Endothelial cell of umbilical vein (primary cell): ENCODE measurements at regions not wholly inside any gene's neighbourhood (a gene's known extent, or its start where the extent isn't known, plus 50 kb on each side); places are given as distances from the start of the nearest gene placed in this dataset.

Experiments
- BruUV-seq: library from RNA; stranded (reverse); fragments of 400-500 nt; replicated peaks from 2 replicates; lab custom pipeline; 2021; lab: Mats Ljungman, UMichigan
- CTCF ChIA-PET: fragments of 300-600, 350-600 bp; sonication (Branson Sonifier 250); formaldehyde crosslinking; loops from one replicate; lab custom pipeline; 2021; ENCODE audit warnings: antibody characterized with exemption, inconsistent platforms; lab: Charles Lee
- POLR2A ChIA-PET: fragments of 300-600, 350-600 bp; sonication (Branson Sonifier 250); formaldehyde crosslinking; loops from one replicate; lab custom pipeline; 2021; ENCODE audit warnings: antibody characterized with exemption, inconsistent platforms; lab: Charles Lee
- DNase-seq: peaks from one replicate; pipeline ENCODE4 v3.0.0-alpha.2; 2011; ENCODE audit warnings: low read depth, low spot score
- FAIRE-seq: peaks from 2 replicates; lab custom pipeline; 2011; peaks lifted over from hg19 to GRCh38; lab: Jason Lieb, UNC
- H2AFZ ChIP-seq: 2 replicates; pipeline ENCODE4 v1.6.0; 2012; ENCODE audit warnings: low read depth, low read length, control low read depth, inconsistent platforms
- H3K27ac ChIP-seq: 2 replicates; pipeline ENCODE4 v1.5.1; 2011; ENCODE audit warnings: low read depth, mild to moderate bottlenecking, control low read depth, low read length, moderate library complexity; ENCODE audit not compliant: insufficient read depth
- H3K27me3 ChIP-seq, 2 experiments: 2 replicates each; pipeline versions ENCODE4 v1.6.0 to v1.6.1; 2011; ENCODE audit warnings: low read length in 2 of 2, mixed read lengths in 1 of 2; ENCODE audit not compliant: control insufficient read depth in 2 of 2, insufficient read depth in 2 of 2
- H3K36me3 ChIP-seq, 2 experiments: 2 replicates in 1 of 2; 3 replicates in 1 of 2; pipeline ENCODE4 v1.5.1; 2011; ENCODE audit warnings: low read length in 2 of 2, mild to moderate bottlenecking in 1 of 2, moderate library complexity in 1 of 2; ENCODE audit not compliant: control insufficient read depth in 2 of 2, insufficient read depth in 2 of 2; ENCODE audit errors: extremely low read depth in 1 of 2
- H3K4me1 ChIP-seq: 3 replicates; pipeline ENCODE4 v1.5.1; 2011; ENCODE audit warnings: mild to moderate bottlenecking, low read length; ENCODE audit not compliant: control insufficient read depth, insufficient read depth; ENCODE audit errors: extremely low read depth
- H3K4me2 ChIP-seq: 2 replicates; pipeline ENCODE4 v1.6.1; 2011; ENCODE audit warnings: low read length, control low read depth, mixed read lengths; ENCODE audit not compliant: insufficient read depth
- H3K4me3 ChIP-seq, 3 experiments: fragments of 200-600 bp in 1 of 3; sonication (generic), shearing (Covaris generic) in 1 of 3; replicated peaks in 1 of 3; 2 replicates each; pipeline ENCODE4 v1.5.1; 2011 to 2016; ENCODE audit warnings: control low read depth in 3 of 3, low read length in 3 of 3, mild to moderate bottlenecking in 2 of 3, inconsistent platforms in 1 of 3, low read depth in 1 of 3, moderate library complexity in 1 of 3; ENCODE audit not compliant: insufficient read depth in 1 of 3
- H3K79me2 ChIP-seq: 2 replicates; pipeline ENCODE4 v1.6.0; 2012; ENCODE audit warnings: low read length, inconsistent platforms; ENCODE audit not compliant: control insufficient read depth, insufficient read depth
- H3K9ac ChIP-seq: replicated peaks from 2 replicates; pipeline ENCODE3; 2011; ENCODE audit warnings: low read length, control low read depth; ENCODE audit not compliant: insufficient read depth; ENCODE audit errors: extremely low read depth
- H3K9me1 ChIP-seq: replicated peaks from 3 replicates; pipeline ENCODE4 v1.6.0; 2011; ENCODE audit warnings: mild to moderate bottlenecking, low read length; ENCODE audit not compliant: control insufficient read depth, insufficient read depth; ENCODE audit errors: extremely low read depth
- H3K9me3 ChIP-seq: replicated peaks from 2 replicates; pipeline ENCODE4 v1.5.1; 2012; ENCODE audit warnings: low read length, inconsistent platforms; ENCODE audit not compliant: control insufficient read depth, insufficient read depth
- H4K20me1 ChIP-seq: replicated peaks from 2 replicates; pipeline ENCODE3; 2011; ENCODE audit warnings: mild to moderate bottlenecking, low read length; ENCODE audit not compliant: control insufficient read depth, insufficient read depth; ENCODE audit errors: extremely low read depth
- CTCF ChIP-seq, 2 donors: IDR thresholded peaks; 1 replicate in 1 of 2; 2 replicates in 1 of 2; pipeline ENCODE4 v1.5.1; 2011; ENCODE audit warnings: low read length in 2 of 2, mild to moderate bottlenecking in 2 of 2, moderate library complexity in 2 of 2, control low read depth in 1 of 2, inconsistent platforms in 1 of 2, low read depth in 1 of 2; ENCODE audit not compliant: insufficient read depth in 1 of 2; ENCODE audit errors: extremely low read depth in 1 of 2
- EZH2 ChIP-seq: IDR thresholded peaks from 2 replicates; pipeline ENCODE4 v1.6.1; 2012; ENCODE audit warnings: borderline replicate concordance, low read depth, mild to moderate bottlenecking, moderate library complexity, low read length, inconsistent platforms; ENCODE audit not compliant: severe bottlenecking
- FOS ChIP-seq: IDR thresholded peaks from 2 replicates; pipeline ENCODE4 v1.6.1; 2011; ENCODE audit warnings: mild to moderate bottlenecking, low read length, moderate library complexity, borderline replicate concordance; ENCODE audit not compliant: insufficient read depth
- GATA2 ChIP-seq: IDR thresholded peaks from 2 replicates; pipeline ENCODE4 v1.7.0; 2011; ENCODE audit warnings: low read depth, mild to moderate bottlenecking, moderate library complexity, mixed read lengths, low read length; ENCODE audit not compliant: insufficient read length, insufficient read depth
- JUN ChIP-seq: IDR thresholded peaks from 2 replicates; pipeline ENCODE4 v1.6.1; 2011; ENCODE audit warnings: borderline replicate concordance, low read depth; ENCODE audit not compliant: insufficient read length, insufficient read depth
- MAX ChIP-seq: IDR thresholded peaks from 2 replicates; pipeline ENCODE4 v1.6.1; 2011; ENCODE audit not compliant: insufficient read depth, insufficient read length
- MYC ChIP-seq: IDR thresholded peaks from one replicate; pipeline ENCODE4 v1.6.1; 2011; ENCODE audit warnings: mild to moderate bottlenecking, low read depth, low read length
- POLR2A ChIP-seq: IDR thresholded peaks from 2 replicates; pipeline ENCODE4 v1.6.1; 2012; ENCODE audit warnings: low read depth, mild to moderate bottlenecking, control low read depth, low read length
- POLR2AphosphoS5 ChIP-seq: IDR thresholded peaks from 2 replicates; pipeline ENCODE4 v1.6.1; 2012; ENCODE audit warnings: low read depth, mild to moderate bottlenecking, control low read depth, low read length, moderate library complexity; ENCODE audit not compliant: insufficient read depth
- dilution Hi-C: fragments of 300-500 bp; cut with MboI; formaldehyde crosslinking; loops from one replicate; pipeline ENCODE4 v1.15.0; 2019; ENCODE audit warnings: low sequenced_read_pairs; ENCODE audit not compliant: extremely low pct_ligation_motif_present
- intact Hi-C: fragments of 100-400 bp; cut with micrococcal nuclease; formaldehyde crosslinking; loops from one replicate; pipeline ENCODE4 v1.10.0; 2022

DNA sequence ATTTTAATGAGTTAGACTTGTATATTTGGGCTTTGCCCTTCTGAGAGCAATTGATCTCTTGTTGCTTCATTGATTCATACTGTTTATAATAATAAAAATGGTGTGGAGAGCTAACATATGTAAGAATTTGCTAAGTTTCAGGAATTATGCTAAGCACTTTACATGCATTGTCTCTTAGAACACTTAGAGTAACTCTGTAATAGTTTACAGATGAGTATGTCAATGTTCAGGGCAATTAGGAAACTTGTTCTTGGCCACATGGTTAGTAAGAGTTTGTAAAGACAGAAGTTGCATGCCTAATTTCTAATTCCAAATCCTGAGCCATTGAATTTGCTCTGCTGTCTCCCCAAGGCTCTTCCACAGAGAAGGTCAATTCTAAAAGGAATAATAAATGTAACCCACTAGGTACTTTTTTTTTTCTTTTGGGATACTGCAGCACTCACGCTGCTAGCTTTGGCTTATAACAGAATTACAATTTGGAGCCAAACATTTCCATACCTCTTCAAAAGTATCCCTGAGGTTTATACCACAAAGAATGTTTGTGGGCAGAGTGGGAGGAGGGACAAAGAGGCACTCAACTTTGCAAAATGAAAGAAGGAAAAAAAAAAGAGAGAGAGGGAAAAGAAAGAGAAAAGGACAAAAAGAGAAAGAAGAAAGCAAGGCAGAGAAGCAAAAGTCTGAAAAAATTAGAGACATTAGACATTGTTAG, 232.4 kb downstream of the CALCRL start:
- Histone ChIP-seq H3K9me3 (no peaks in the 10 kb centered on the region), H3K4me1 (peaks cover 2% of the 10 kb centered on the region), H3K4me2 (no peak overlapping the region), H3K4me3 (no peak overlapping the region), H3K36me3 (no peaks in the 10 kb centered on the region), H2AFZ (no peak overlapping the region), H3K79me2 (no peaks in the 10 kb centered on the region), H3K9ac (no peak overlapping the region), H4K20me1 (no peaks in the 10 kb centered on the region), H3K27ac (no peak overlapping the region), H3K9me1 (no peaks in the 10 kb centered on the region), H3K27me3 (no peaks in the 10 kb centered on the region)
- peak; percentile 28 for FAIRE-seq
- intact Hi-C loops = no loop called here
- BruUV-seq = no TSS peak
- CTCF ChIA-PET = interaction anchor here (1.4 to 1.6 kb wide), 2 partner anchors 10 to 38 kb away, joined by 4 to 5 read pairs; no protein-coding TSS in a partner anchor
- DNase-seq = no peak
- POLR2A ChIA-PET = no interaction called here
- dilution Hi-C loops = no loop called here
- TF ChIP-seq JUN (no peak), MAX (no peak), GATA2 (no peak), CTCF (IDR thresholded peaks at IDR 0.05; ENCODE audit: extremely low read depth in 1 of 2, insufficient read depth in 1 of 2, low read depth in 1 of 2, low read length in 2 of 2) (no peak), FOS (no peak), POLR2AphosphoS5 (no peak), MYC (no peak), EZH2 (no peak), POLR2A (no peak)
